Activated naive CD8-positive, alpha-beta T cell treated with anti-CD3 and anti-CD28 coated beads, Interleukin-2, amount 50 U/mL, for 16 hours (primary cell): ENCODE measurements at regions not wholly inside any gene's neighbourhood (a gene's known extent, or its start where the extent isn't known, plus 50 kb on each side); places are given as distances from the start of the nearest gene placed in this dataset.

Source experiments
- DNase-seq: peaks from one replicate; pipeline ENCODE4 v3.0.0-alpha.2; 2020; ENCODE audit warnings: low read depth, low spot score

DNA sequence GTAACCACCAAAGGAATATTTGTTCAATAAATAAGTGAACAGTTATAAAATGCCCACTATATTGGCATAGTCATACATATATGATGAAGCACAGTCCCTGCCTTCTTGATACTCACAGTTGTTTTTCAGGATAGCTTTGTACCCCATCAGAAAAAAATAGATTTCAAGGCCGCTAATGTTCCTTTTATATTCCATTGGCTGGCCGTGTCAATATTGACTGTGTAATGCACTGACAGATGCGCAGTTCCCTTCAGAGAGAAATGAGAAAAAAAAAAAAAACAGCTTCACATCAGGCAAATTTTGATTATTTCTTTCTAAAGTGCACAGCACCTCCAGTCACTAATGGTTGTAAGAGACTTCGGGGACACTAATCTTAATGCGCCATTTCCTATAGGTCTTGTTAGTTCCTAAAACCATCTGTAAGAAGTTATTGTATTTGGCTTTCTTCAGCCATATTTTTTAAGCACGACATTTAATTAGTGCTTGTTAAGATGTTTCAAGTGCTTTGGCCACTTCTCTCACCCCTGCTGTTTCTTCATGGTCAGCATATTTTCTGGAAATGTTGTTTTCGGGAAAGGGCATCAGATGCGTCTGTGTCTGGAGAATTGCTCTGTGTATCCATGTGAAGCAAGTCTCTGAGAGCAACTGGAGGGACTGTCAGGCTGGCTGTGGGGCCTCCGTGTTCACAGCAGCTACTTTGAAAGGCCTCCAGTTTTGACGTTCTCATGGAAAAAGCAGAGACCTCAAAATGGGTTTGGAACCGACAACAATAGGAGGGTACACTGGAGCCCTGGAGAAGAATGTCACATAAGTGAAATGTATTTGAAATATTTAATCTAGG, 378.3 kb downstream of the MTX2 start:
- no peak for DNase-seq

DNA sequence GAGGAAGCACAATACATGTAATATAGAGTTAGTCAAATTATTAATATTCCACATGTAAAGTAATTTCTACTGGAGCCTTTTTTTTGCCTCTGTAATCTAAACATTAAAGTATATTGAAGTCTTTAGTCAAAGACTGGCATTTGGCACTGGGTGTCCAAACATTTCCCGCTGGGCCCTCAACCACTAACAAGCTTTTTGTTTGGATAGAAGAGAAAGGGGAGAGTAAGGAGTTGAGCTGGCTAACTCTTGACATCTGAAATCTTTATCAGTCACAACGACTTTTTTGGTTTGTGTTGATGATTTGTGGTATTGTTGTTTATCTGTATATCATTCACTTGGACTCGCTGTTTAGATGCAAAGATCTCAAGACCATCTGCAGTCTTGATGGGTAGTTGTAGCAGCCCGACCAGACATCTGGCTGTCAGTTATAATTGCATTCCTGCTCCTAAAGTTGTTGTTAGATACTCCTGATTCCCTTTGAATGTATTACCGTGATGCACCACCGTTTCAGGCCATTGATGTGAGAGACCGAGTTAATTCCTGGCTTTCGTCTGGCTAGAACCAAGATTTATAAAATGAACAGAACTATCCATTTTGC, 379.6 kb downstream of the MTX2 start:
- DNase-seq = no peak

DNA sequence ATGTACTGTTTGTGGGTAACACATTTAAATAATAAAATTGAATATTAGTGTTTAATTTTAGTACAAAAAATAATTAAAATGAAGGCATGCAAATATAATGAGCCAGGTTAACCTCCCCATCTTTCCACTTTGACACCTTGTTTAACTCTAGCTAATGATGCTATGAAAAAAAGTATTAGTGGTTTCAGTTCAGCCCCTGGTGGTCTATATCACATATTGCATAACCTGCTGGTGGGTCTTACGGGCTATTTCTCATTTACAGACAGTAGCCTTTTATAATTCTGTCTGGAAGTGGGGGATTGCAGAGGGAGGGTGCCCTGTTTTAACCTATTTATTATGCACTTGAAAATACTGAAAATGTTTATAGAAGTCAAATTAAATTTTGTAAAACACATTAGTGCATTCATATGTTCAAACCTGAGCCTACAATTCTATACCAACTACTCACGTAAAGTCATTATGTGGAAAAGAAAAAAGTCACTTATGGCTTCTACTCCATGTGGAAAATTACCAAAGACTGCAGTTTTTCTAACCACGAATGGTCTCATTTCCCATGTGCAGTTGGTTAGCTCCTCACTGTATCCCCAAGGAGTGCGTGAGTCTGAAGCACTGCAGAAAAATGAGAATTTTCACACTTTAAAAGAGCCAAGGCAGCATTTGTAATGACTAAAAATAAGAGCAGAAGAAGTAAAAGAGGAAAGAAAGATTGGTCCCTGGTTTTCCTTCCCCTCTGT, 381.0 kb downstream of the MTX2 start:
- DNase-seq = no peak

DNA sequence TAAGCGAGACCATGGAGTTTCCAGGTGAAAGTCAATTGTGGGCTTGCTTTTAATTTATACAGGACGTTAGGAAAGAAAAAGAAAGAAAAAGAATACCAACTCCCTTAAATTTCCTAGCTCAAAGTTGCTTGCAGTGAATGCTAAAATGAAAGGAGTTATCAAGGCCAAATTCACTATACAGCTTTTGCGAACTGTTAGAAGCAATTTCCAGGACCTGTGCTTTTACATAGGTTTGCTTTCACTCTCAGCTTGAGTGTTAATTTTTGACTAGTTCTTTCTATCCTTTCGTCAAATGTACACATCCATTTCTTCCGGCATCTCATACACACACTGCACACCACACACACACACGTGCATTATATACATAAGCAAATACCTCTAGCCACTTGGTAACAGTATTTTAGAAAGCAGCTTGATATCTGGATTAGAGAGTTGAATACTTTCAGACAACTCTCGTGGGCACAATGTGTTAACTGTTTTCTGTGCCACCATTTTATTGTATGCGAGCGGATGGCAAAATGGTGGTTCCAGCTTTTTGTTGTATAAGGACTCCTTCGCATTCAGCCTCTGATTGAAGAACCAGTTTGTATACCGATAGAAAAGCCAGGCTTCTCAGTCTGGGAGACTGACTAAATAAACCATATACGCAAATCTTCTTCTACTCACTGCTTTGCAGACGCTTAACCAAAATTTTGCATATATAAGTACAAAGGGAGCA, 381.8 kb downstream of the MTX2 start:
- no peak for DNase-seq

DNA sequence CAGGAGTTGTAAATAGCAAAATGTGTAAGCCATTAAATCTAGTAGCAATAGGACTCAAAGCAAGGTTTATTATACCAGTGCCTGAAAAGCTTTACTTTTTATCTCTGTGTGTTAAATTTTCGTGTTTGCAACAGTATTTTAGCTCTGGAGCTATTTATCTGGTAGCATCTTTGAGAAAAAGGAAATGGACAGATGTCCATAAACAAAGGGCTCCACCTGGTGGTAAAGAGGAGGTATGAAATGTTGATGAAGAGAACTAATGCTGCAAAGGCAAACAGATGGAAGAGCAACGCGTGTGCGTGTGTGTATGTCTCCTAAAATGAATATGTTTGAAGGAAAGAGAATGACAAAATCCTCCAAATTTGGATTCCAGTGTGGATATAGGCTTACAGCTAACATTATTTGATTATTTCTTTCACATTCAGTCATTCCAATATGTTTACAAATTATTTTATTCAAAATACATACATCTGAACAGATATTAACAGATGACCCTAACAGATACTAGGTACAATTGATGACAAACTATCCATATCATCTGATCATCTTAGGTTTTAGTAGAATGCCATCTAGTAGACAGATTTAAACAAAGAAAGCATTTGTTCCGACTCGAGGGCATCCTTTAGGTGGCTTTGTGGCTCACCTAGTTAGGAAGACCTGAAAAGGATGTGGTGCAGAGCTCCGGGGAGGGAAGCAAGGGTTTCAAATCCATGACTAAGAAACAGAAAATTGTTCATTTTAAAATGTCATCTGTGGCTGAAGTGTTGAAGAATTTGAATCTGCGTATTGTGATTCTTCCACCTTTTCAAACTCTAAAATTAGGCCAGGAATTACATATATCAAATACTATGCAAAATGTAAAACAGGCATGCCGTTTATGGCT, 383.3 kb downstream of the MTX2 start:
- no peak for DNase-seq

DNA sequence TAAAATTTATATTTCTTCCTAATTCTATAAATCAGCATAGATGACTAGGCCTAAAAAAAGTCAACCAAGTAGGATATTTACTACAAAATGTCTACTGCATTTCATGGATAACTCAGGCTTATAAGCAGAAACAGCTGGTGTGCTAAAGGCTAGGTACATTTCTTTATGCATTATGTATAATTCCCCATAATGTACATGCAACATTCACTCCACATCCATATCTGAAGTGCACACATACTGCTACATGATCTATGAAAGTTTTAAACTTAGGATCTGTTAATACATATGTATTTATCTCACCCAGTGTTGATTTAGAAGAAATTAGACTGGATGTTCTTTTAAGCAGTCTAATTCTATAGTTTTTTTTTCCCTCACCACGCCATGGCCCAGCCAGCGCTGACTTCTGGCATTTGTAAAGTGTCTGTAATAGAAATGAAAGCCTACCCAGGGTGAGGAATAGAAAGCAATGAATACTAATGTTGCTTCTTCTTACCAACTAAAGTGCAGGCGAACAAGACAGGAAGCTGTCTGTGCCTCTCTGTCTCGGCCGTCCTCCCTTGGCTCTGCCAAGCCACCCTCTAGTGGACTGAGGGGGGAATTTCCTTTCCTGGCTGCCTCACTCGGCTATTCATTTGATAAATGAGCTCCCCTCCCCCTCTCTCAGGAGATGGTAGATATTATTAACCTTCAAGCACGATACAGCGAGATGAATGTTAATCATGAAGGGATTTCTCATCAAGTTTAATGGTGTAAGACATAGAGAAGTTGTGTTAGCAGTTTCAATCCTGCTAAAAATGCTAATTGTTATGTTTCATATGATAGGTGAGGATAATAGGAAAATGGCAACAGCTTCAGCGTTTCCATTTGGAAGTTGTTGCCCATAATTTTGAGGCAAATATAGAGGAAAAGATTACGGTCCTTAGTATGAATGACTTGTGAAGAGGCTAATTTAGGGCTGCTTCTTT, 384.5 kb downstream of the MTX2 start:
- no peak for DNase-seq

DNA sequence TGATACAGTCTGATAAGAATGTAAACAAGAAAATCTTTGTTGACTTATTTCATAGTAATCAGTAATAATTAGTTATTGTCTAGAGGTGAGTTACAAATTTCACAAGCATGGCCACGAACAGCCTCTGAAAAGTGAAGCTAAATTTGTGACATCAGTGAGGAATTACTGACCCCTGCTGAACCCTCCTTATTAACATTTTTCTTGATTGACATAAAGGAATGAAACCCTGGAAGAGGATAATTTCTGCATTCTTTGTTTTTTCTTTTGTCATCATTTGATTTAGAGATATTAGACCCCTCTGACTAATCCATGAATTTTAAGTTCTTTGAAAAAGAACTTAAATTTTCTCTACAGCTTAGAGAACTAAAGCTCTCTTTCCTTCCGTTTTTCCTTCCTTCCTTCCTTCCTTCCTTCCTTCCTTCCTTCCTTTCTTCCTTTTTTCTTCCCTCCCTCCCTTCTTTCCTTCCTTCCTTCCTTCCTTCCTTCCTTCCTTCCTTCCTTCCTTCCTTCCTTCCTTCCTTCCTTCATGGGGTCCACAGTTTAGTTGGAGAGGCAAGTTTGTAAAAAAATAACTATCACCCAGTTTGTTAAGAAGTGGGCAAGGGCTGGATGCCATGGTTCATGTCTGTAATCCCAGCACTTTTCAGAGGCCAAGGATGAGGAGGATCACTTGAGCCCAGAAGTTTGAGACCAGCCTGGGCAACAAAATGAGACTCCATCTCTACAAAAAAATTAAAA, 387.0 kb downstream of the MTX2 start:
- no peak for DNase-seq

DNA sequence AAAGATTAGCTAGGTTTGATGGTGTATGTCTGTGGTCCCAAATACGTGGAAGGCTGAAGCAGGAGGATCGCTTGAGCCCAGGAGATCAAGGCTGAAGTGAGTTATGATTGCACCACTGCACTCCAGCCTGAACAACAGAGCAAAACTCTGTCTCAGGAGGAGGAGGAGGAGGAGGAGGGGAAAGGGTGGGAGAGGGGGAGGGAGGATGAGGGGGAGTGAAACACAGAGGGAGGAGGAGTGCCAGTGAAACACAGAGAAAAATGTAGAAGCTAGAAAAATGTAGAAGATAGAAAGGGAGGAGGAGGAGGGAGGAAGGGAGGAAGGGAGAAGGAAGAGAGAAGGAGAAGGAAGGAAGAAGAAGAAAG, 387.5 kb downstream of the MTX2 start:
- DNase-seq = no peak

DNA sequence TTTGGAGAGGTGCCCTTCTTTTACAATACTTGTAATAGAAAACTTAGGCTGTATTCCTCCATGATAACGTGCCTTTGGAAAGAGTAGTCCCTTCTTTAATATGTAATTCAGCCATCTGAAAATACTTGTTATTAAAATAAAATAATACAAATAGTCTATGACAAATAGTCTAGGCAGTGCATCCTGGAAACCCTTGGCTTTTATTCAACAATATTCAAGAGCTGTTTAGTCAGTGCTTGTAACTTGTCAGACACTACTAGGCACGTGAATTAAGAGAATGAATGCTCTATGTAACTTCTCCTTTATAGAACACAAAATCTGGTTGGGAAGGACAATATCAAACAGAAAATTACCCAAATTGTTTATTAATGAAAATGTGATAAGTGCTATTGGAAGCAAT, 388.2 kb downstream of the MTX2 start:
- no peak for DNase-seq

DNA sequence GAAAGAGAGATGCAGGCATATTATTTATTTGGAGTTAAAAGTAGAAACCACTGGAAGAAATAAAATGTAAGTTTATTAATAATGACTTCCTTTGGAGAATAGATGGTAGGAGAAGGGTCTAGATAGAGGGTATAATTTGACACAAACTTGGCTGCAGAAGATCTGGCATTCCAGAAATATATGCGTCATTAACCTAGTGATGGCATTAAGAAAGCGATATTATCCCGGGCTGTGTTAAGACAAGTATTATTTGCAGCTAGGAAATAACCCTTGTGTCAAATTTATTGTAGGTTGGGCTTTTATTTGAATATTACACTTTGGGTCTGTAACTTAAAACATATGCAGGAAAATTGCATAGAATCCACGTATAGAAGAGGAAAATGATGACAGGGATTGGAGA, 389.5 kb downstream of the MTX2 start:
- no peak for DNase-seq

DNA sequence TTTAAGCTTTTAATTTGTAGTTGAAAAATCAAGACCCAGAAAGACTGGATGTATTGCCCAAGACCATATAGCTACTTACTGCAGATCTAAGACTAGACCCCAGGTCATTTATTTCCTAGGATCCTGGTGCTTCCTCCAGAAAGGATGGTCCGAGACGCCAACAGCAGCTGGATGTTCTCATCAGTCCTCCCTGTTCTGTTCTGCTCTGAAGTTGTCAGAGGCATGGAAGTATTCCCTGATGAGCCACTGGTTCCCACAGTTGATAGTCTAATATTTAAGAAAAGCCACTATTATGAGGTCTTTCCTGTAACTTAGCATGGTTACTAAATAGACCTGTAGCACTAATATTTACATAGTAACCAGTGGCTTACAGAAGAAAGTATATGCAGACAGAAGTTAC, 393.5 kb downstream of the MTX2 start:
- no peak for DNase-seq

DNA sequence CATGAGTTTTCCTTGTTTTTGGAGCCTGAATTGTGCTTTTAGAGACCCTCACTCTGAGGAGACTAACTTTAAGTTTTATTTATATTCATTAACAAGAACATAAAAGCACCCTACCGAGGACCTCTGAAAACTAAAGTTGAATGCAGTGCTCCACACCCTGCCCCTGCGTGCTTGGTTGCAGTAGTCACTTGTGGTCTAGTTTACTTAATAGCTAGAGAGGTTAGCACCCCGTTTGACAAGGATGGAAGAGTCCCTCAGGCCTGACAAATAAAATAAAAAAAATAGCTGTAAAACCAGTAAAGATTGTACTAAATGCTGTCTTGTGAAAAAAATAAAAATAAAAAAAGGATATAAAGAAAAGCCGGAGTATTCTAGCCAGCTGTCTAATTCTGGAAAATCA, 395.2 kb downstream of the MTX2 start:
- DNase-seq = no peak

DNA sequence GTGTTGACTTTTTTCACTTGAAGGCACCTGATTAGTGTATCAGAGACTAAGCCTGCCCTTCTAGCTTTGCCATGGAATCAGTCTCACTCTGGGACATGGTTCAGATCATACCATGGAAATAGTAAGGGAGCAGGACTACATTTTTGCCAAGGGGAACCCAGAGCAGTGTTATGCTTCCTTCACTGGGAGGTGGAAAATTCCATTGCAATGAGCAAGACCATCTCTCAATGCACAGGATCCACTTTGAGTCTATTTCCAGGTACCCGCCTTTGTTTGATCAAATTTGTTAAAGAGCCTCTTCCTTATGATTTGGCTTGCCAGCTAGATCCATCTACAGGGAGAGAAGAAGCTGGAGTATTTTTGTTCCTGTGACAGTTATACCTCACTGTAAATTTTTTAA, 395.8 kb downstream of the MTX2 start:
- no peak for DNase-seq

DNA sequence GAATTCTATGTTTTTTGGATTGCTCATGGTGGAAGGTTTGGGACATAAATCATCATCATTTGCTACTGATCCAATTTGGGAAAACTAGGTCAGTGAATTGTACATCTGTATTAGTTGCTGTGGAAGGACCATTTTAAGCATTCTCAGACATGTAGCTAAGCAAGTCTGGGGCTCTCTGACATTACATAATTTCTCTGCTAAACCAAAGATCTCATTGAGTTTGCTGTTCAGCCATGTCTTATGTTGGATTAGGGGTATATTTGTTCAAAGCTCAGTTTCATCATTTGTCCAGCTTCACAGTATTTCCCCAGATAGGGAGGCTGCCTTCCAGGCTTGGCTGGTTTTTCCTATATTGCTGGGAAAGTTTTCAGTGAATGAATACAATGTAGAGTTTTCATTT, 399.7 kb downstream of the MTX2 start:
- no peak for DNase-seq

DNA sequence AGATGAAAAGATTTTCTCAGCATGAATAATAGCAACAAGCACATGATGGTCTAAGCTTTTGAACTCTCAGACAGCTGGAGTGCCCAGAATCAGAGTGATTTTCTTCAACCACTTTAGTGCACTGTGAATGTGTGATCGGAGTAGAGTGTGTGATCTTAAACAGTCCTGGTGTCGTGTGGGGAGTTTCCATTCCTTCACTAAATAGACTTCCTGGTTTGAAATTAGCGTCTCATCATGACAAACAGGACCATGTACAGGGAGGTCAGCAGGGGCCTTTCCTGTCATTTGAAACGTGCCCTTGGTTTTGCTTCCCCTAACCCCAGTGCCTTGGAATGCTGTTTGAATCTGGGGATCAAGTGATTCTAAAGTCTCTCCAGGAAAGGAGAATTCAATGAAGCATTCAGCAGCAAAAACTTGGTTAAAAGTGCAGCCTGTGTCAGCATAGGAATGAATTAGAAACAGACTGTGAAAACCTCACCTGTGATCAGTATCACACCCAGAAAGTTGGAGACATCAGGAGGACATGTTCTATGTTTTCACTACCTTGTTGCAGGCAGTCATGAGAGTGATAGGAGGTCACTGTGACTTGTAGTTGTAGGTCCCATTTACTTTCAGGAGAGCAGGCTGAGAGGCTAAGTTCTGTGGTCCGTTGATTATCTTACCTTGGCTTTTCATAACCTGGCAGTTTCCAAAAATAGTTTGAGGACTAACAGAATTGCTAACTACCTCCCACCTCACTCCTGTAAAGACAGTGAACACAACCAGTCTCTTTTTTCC, 400.3 kb downstream of the MTX2 start:
- no peak for DNase-seq

DNA sequence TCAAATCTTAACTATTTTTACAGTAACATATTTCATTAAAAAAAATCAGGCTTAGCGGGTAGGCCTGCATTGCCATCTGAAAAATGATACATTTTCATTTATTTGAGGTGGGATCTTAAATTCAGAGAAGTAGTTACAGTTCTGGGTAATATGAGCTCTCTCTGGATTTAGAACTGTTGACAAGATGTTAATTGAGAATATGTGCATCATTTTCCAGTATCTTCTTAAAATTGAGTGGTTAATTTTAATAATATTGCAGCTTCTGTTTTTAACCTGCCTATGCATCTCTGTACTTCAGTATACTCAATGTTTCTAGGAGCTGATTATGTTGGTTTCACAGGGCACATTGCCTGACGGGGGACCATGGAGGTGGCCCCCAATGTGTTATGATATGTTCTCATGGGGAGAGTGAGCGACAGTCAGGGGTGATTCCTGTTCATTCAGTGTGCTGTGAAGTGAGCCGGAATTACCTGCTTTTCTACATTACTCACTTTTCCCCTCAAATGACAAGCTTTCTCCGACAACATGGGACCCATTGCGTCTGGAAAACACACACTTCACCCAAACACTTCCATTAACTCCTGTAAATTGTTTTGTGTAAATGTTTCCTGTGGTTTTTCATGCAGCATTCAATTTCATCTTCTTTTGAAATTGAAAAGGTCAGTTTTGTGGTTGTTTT, 406.2 kb downstream of the MTX2 start:
- DNase-seq = no peak

DNA sequence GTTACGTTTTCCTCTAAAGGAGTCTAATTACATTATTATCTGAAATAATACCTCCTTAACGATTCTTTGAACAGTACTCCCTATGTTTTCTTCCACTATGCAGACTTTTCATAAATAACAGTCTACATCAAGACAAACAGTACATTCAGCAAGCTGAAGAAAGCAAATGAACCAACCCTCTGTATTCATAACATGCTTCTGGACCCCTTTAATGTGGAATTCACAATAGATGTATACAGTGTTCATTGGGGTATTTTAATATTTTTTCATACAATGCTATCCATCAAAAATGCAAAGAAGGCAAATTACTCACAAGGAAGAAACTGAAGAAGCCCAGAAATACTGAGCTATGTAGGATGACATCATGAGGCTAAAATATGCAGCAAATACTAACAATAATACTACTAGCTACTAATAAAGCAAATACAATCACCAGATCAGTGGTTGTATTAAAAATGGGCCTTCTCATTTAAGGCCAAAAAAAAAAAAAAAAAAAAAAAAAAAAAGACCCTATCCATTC, 408.6 kb downstream of the MTX2 start:
- no peak for DNase-seq

DNA sequence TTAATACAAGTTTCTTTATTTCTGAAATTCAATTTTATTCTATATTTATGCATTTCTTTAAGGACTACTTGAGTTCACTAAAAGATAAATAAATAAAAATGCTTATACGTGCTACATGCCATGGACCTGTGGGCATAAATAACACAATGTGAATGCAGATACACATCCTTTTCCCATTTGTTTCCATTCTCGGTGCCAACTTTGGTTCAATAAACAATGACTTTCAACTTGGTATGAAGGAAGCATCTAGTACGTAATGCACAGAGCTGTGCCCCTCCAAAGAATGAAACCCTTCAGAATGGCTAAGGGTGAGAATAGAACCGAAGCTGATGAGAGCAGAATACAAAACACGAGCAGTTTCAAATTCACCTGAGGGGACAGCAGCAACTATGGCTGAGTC, 409.3 kb downstream of the MTX2 start:
- no peak for DNase-seq
